PC-3 (cell line): ENCODE measurements at regions not wholly inside any gene's neighbourhood (a gene's known extent, or its start where the extent isn't known, plus 50 kb on each side); places are given as distances from the start of the nearest gene placed in this dataset.

Source experiments
- CTCF ChIP-seq: fragments of 300-600 bp; sonication (generic); conservative IDR thresholded peaks from 2 replicates; pipeline ENCODE4 v1.5.1; 2017; ENCODE audit warnings: antibody characterized with exemption, low read depth, mild to moderate bottlenecking, low read length
- EZH2 ChIP-seq: fragments of 300-600 bp; sonication (generic); IDR thresholded peaks from one replicate; pipeline ENCODE4 v1.6.1; 2017; ENCODE audit warnings: antibody characterized with exemption, mild to moderate bottlenecking, low read length; ENCODE audit not compliant: unreplicated experiment
- EZH2phosphoT487 ChIP-seq: fragments of 300-600 bp; sonication (generic); IDR thresholded peaks from 2 replicates; pipeline ENCODE4 v1.6.1; 2018; ENCODE audit warnings: mild to moderate bottlenecking, antibody characterized with exemption, low read length, borderline replicate concordance

DNA sequence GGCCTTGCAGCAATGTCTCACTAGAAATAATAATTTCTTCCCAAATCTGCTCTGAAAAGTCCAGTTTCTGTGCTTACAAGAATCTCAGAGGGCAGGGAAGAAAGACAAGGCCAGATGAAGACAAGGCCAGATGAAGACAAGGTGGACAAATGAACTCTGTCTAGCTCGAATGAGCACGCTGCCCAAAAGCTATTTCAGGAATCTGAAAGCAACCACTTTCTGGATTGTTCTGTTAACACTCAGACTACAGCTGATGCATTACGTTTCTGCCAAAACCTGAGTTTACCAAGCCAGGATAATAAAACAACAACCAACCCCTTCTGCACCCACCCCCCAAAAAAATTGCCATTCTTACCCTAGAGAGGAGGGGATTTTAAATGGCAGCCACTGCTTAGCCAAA is 1073.6 kb downstream of the SORCS3 start:
- TF ChIP-seq CTCF: no peak
- TF ChIP-seq EZH2phosphoT487: no peak
- no peak for TF ChIP-seq EZH2
